ENCODE measurements at regions not wholly inside any gene's neighbourhood (a gene's known extent, or its start where the extent isn't known, plus 50 kb on each side); places are given as distances from the start of the nearest gene placed in this dataset.

DNA sequence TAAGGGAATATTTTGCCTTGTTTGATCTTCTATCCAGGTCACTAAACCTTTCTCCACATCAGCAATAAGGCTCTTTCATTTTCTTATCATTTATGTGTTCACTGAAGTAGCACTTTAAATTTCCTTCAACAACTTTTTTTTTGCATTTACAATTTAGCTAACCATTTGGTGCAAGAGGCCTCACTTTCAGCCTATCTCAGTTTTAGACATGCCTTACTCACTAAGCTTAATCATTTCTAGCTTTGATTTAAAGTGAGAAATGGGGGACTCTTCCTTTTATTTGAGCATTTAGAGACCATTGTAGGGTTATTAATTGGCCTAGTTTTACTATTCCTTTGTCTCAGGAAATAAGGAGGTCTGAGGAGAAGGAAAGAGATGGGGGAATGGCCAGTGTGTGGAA lies 250.5 kb downstream of the AUH start (continued):
- no peak for TF ChIP-seq SIRT6 (IDR thresholded peaks at IDR 0.05; ENCODE audit: low read length)
- no peak for TF ChIP-seq CBX5 (IDR thresholded peaks at IDR 0.05; ENCODE audit: low read depth, low read length)
- TF ChIP-seq GTF2F1 (IDR thresholded peaks at IDR 0.05; ENCODE audit: borderline replicate concordance, low read depth, low read length) = no peak
- no peak for TF ChIP-seq SP4 (IDR thresholded peaks at IDR 0.05; ENCODE audit: low read length)
- no peak for TF ChIP-seq RAD21 (IDR thresholded peaks at IDR 0.05 in 1 of 2, conservative IDR thresholded peaks at IDR 0.05 in 1 of 2; ENCODE audit: low read depth in 2 of 2, low read length in 2 of 2)
- TF ChIP-seq, protein P1, sequence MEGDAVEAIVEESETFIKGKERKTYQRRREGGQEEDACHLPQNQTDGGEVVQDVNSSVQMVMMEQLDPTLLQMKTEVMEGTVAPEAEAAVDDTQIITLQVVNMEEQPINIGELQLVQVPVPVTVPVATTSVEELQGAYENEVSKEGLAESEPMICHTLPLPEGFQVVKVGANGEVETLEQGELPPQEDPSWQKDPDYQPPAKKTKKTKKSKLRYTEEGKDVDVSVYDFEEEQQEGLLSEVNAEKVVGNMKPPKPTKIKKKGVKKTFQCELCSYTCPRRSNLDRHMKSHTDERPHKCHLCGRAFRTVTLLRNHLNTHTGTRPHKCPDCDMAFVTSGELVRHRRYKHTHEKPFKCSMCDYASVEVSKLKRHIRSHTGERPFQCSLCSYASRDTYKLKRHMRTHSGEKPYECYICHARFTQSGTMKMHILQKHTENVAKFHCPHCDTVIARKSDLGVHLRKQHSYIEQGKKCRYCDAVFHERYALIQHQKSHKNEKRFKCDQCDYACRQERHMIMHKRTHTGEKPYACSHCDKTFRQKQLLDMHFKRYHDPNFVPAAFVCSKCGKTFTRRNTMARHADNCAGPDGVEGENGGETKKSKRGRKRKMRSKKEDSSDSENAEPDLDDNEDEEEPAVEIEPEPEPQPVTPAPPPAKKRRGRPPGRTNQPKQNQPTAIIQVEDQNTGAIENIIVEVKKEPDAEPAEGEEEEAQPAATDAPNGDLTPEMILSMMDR (IDR thresholded peaks at IDR 0.05; ENCODE audit: control extremely low read depth in 1 of 3, insufficient read depth in 1 of 3, low read depth in 1 of 3, low read length in 3 of 3) = no peak
- TF ChIP-seq SUZ12 (IDR thresholded peaks at IDR 0.05; ENCODE audit: low read length) = no peak
- no peak for TF ChIP-seq RNF2 (IDR thresholded peaks at IDR 0.05; ENCODE audit: borderline replicate concordance, low read depth, low read length, missing control alignments, poor library complexity, severe bottlenecking)
- TF ChIP-seq RXRA (IDR thresholded peaks at IDR 0.05; ENCODE audit: insufficient read depth, low read depth, low read length) = no peak
- TF ChIP-seq, protein P2, sequence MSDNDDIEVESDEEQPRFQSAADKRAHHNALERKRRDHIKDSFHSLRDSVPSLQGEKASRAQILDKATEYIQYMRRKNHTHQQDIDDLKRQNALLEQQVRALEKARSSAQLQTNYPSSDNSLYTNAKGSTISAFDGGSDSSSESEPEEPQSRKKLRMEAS (IDR thresholded peaks at IDR 0.05) = no peak
- no peak for TF ChIP-seq KDM5A (IDR thresholded peaks at IDR 0.05; ENCODE audit: low read length)
- no peak for TF ChIP-seq CHD2 (IDR thresholded peaks at IDR 0.05; ENCODE audit: low read length)
- no peak for TF ChIP-seq SP2 (IDR thresholded peaks at IDR 0.05; ENCODE audit: low read length)
- no peak for TF ChIP-seq YY1 (IDR thresholded peaks at IDR 0.05; ENCODE audit: low read depth, low read length)
- no peak for TF ChIP-seq CBX8 (IDR thresholded peaks at IDR 0.05; ENCODE audit: borderline replicate concordance, low read depth, low read length)
